Liver (tissue), 3 donors: ENCODE measurements at regions not wholly inside any gene's neighbourhood (a gene's known extent, or its start where the extent isn't known, plus 50 kb on each side); places are given as distances from the start of the nearest gene placed in this dataset.

ENCODE experiments used
- EGR1 ChIP-seq, 2 donors: IDR thresholded peaks; 2 replicates each; pipeline ENCODE4 v1.6.1; 2016 to 2018; ENCODE audit warnings: antibody characterized with exemption in 2 of 2, low read depth in 2 of 2
- GABPA ChIP-seq, 2 donors: IDR thresholded peaks in 1 of 2; conservative IDR thresholded peaks in 1 of 2; 2 replicates each; pipeline ENCODE4 v1.6.1; 2016; ENCODE audit warnings: antibody characterized with exemption in 2 of 2, mild to moderate bottlenecking in 1 of 2, moderate library complexity in 1 of 2
- HNF4G ChIP-seq: IDR thresholded peaks from 2 replicates; pipeline ENCODE4 v1.6.1; 2016; ENCODE audit warnings: antibody characterized with exemption
- YY1 ChIP-seq: IDR thresholded peaks from 2 replicates; pipeline ENCODE4 v1.6.1; 2016; ENCODE audit warnings: antibody characterized with exemption, mild to moderate bottlenecking
- TF ChIP-seq, protein P1 (sequence below): fragments of 150-350 bp; IDR thresholded peaks from 2 replicates; pipeline ENCODE4 v1.5.1; 2017; ENCODE audit warnings: improper control_type of control experiment, low read depth, low read length; ENCODE audit not compliant: missing input control
- donor health status: healthy.
- donor health status: healthy.

DNA sequence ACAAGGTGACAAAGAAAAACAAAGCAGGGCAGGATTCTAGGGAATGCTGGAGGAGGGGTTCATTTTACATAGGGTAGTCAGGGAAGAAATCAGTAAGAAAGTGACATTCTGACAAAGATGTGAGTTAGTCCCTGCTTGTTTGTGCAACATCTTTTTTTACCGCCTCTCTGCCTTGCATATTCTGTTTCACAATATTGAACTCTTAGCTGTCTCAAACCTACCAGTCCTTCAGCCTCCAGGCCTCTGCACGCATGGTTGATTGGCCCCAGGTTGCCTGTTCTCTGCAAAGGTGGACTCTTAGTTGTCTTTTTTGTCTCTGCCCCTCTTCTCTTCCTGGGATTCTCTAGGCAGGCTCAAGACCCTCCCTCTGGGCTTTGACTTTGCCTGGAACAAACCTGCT is 152.2 kb upstream of the RUNX1 start:
- TF ChIP-seq, protein P1, sequence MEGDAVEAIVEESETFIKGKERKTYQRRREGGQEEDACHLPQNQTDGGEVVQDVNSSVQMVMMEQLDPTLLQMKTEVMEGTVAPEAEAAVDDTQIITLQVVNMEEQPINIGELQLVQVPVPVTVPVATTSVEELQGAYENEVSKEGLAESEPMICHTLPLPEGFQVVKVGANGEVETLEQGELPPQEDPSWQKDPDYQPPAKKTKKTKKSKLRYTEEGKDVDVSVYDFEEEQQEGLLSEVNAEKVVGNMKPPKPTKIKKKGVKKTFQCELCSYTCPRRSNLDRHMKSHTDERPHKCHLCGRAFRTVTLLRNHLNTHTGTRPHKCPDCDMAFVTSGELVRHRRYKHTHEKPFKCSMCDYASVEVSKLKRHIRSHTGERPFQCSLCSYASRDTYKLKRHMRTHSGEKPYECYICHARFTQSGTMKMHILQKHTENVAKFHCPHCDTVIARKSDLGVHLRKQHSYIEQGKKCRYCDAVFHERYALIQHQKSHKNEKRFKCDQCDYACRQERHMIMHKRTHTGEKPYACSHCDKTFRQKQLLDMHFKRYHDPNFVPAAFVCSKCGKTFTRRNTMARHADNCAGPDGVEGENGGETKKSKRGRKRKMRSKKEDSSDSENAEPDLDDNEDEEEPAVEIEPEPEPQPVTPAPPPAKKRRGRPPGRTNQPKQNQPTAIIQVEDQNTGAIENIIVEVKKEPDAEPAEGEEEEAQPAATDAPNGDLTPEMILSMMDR: no peak
- TF ChIP-seq EGR1 (IDR thresholded peaks at IDR 0.05; ENCODE audit: low read depth in 2 of 2): no peak
- no peak for TF ChIP-seq GABPA (IDR thresholded peaks at IDR 0.05 in 1 of 2, conservative IDR thresholded peaks at IDR 0.05 in 1 of 2)
- TF ChIP-seq HNF4G: no peak
- TF ChIP-seq YY1: no peak
